GM21717 (cell line): ENCODE measurements at regions not wholly inside any gene's neighbourhood (a gene's known extent, or its start where the extent isn't known, plus 50 kb on each side); places are given as distances from the start of the nearest gene placed in this dataset.

ENCODE experiments used
- ATAC-seq: cut with Tn5 transposase; IDR thresholded peaks from one replicate; pipeline ENCODE4 v1.9.1; 2021; ENCODE audit warnings: mild to moderate bottlenecking, moderate library complexity; ENCODE audit not compliant: unreplicated experiment

- ATAC-seq, result no peak
Measured at GRCh38 chr13:72534951-72535640, 192.3 kb downstream of the MZT1 start.

- no peak for ATAC-seq
Measured at GRCh38 chr13:72530471-72530870, 197.0 kb downstream of the MZT1 start.

- ATAC-seq, result no peak
Measured at GRCh38 chr13:72527333-72527732, 200.1 kb downstream of the MZT1 start.

GRCh38 chr13:72523593-72523992 lies 203.8 kb downstream of the MZT1 start:
- ATAC-seq, result no peak

GRCh38 chr13:72523049-72523448 lies 204.4 kb downstream of the MZT1 start:
- no peak for ATAC-seq

- no peak for ATAC-seq
Measured at GRCh38 chr13:72521940-72522661, 205.3 kb downstream of the MZT1 start.

GRCh38 chr13:72514146-72514545 lies 213.3 kb downstream of the MZT1 start:
- ATAC-seq, result no peak

- ATAC-seq, result no peak
Measured at GRCh38 chr13:72508392-72508791, 219.0 kb downstream of the MZT1 start.

- no peak for ATAC-seq
Measured at GRCh38 chr13:72507416-72508199, 219.8 kb downstream of the MZT1 start.

- no peak for ATAC-seq
Measured at GRCh38 chr13:72506706-72507105, 220.7 kb downstream of the MZT1 start.

- ATAC-seq, result no peak
Measured at GRCh38 chr13:72505376-72505775, 222.1 kb downstream of the MZT1 start.

GRCh38 chr13:72504131-72504841 lies 223.1 kb downstream of the MZT1 start:
- no peak for ATAC-seq

- ATAC-seq, result no peak
Measured at GRCh38 chr13:72500851-72501250, 226.6 kb downstream of the MZT1 start.

- no peak for ATAC-seq
Measured at GRCh38 chr13:72495681-72496080, 231.7 kb downstream of the MZT1 start.

GRCh38 chr13:72489751-72490150 lies 237.7 kb downstream of the MZT1 start:
- ATAC-seq, result no peak

- ATAC-seq, result no peak
Measured at GRCh38 chr13:72473321-72473720, 254.1 kb downstream of the MZT1 start.

- no peak for ATAC-seq
Measured at GRCh38 chr13:72469906-72470305, 257.5 kb downstream of the MZT1 start.

GRCh38 chr13:72463561-72463960 lies 263.9 kb downstream of the MZT1 start:
- no peak for ATAC-seq

- no peak for ATAC-seq
Measured at GRCh38 chr13:72462726-72463125, 264.7 kb downstream of the MZT1 start.

- no peak for ATAC-seq
Measured at GRCh38 chr13:72462166-72462565, 265.3 kb downstream of the MZT1 start.

GRCh38 chr13:72458701-72459100 lies 268.7 kb downstream of the MZT1 start:
- ATAC-seq, result peak; percentile 66
